HepG2 (cell line): ENCODE measurements at regions not wholly inside any gene's neighbourhood (a gene's known extent, or its start where the extent isn't known, plus 50 kb on each side); places are given as distances from the start of the nearest gene placed in this dataset.

Source experiments
- ATAC-seq: fragments of 200-7000 bp; cut with Tn5 transposase; 3 replicates; pipeline ENCODE4 v1.9.1; 2020; ENCODE audit warnings: mild to moderate bottlenecking, moderate library complexity
- BruUV-seq: library from RNA; stranded (reverse); fragments of 400-500 nt; replicated peaks from 2 replicates; lab custom pipeline; 2021; lab: Mats Ljungman, UMichigan
- CTCF ChIA-PET: fragments of 300-600 bp; formaldehyde crosslinking; extraction: SDS; loops from one replicate; lab custom pipeline; 2021; ENCODE audit warnings: low total read pairs, inconsistent platforms, low intra/inter-chr PET ratio; lab: Yijun Ruan, JAX
- POLR2A ChIA-PET: fragments of 350-600 bp; sonication (Branson Sonifier 250); formaldehyde crosslinking; loops from one replicate; lab custom pipeline; 2020; ENCODE audit warnings: antibody characterized with exemption, inconsistent platforms; lab: Yijun Ruan, JAX
- DNase-seq: peaks from one replicate; pipeline ENCODE4 v3.0.0-alpha.2; 2015; ENCODE audit warnings: low spot score
- FAIRE-seq: peaks from 3 replicates; lab custom pipeline; 2011; peaks lifted over from hg19 to GRCh38; lab: Jason Lieb, UNC
- H2AFZ ChIP-seq: one replicate; pipeline ENCODE4 v1.6.1; 2011; ENCODE audit warnings: low read length, inconsistent platforms
- H3K27ac ChIP-seq: fragments of 300-600 bp; 3 replicates; pipeline ENCODE4 v1.8.0; 2011; ENCODE audit warnings: mixed run types, mild to moderate bottlenecking, mixed read lengths, low read length, inconsistent platforms; ENCODE audit not compliant: insufficient read depth; ENCODE audit errors: extremely low read length
- H3K27me3 ChIP-seq, 2 experiments: fragments of 200-600 bp in 1 of 2; 2 replicates in 1 of 2; 3 replicates in 1 of 2; pipeline versions ENCODE4 v1.6.0 to v1.8.0; 2011; ENCODE audit warnings: low read length in 2 of 2, mild to moderate bottlenecking in 2 of 2, moderate library complexity in 2 of 2, inconsistent platforms in 1 of 2; ENCODE audit not compliant: insufficient read depth in 2 of 2, control insufficient read depth in 1 of 2
- H3K36me3 ChIP-seq, 2 experiments: fragments of 200-600 bp in 1 of 2; replicated peaks in 1 of 2; 2 replicates in 1 of 2; 3 replicates in 1 of 2; pipeline versions ENCODE4 v1.5.1 to v1.8.0; 2011; ENCODE audit warnings: low read length in 2 of 2, inconsistent platforms in 1 of 2; ENCODE audit not compliant: insufficient read depth in 2 of 2, control insufficient read depth in 1 of 2
- H3K4me1 ChIP-seq: 2 replicates; pipeline ENCODE4 v1.5.1; 2012; ENCODE audit warnings: low read length, inconsistent platforms; ENCODE audit not compliant: insufficient read depth
- H3K4me2 ChIP-seq: 2 replicates; pipeline ENCODE4 v1.6.0; 2011; ENCODE audit warnings: low read depth, low read length, inconsistent platforms
- H3K4me3 ChIP-seq, 3 experiments: fragments of 200-600 bp in 1 of 3; sonication (generic), shearing (Covaris generic) in 1 of 3; replicated peaks in 1 of 3; 2 replicates each; pipeline ENCODE4 v1.5.1; 2011 to 2016; ENCODE audit warnings: low read length in 3 of 3, inconsistent platforms in 2 of 3, low read depth in 2 of 3, mild to moderate bottlenecking in 2 of 3, control low read depth in 1 of 3, mixed read lengths in 1 of 3; ENCODE audit not compliant: insufficient read depth in 1 of 3
- H3K79me2 ChIP-seq: one replicate; pipeline ENCODE4 v1.6.1; 2011; ENCODE audit warnings: low read length, inconsistent platforms; ENCODE audit not compliant: insufficient read depth
- H3K9ac ChIP-seq: 2 replicates; pipeline ENCODE4 v1.6.0; 2011; ENCODE audit warnings: mild to moderate bottlenecking, low read depth, low read length, inconsistent platforms; ENCODE audit not compliant: insufficient read depth
- H3K9me3 ChIP-seq: 2 replicates; pipeline ENCODE4 v1.5.1; 2012; ENCODE audit warnings: mild to moderate bottlenecking, low read length
- H4K20me1 ChIP-seq: 2 replicates; pipeline ENCODE4 v1.6.0; 2011; ENCODE audit warnings: inconsistent platforms, mild to moderate bottlenecking, low read length, moderate library complexity; ENCODE audit not compliant: insufficient read depth
- ELF1 ChIP-seq: sonication (generic); formaldehyde crosslinking; IDR thresholded peaks from 2 replicates; pipeline ENCODE4 v1.4.0; 2020; ENCODE audit warnings: missing genetic modification reagents
- ETV5 ChIP-seq: IDR thresholded peaks from 2 replicates; pipeline ENCODE4 v1.6.1; 2018; ENCODE audit warnings: missing biosample characterization, missing genetic modification reagents, inconsistent platforms, borderline replicate concordance
- FOXO1 ChIP-seq: sonication (generic); formaldehyde crosslinking; IDR thresholded peaks from 2 replicates; pipeline ENCODE4 v1.4.0; 2020; ENCODE audit warnings: missing genetic modification reagents
- NCOA2 ChIP-seq: sonication (generic); formaldehyde crosslinking; IDR thresholded peaks from 2 replicates; pipeline ENCODE4 v1.8.0; 2022; ENCODE audit warnings: inconsistent platforms
- PAWR ChIP-seq: sonication (generic); formaldehyde crosslinking; IDR thresholded peaks from 2 replicates; pipeline ENCODE4 v1.4.0; 2020; ENCODE audit warnings: missing genetic modification reagents, mild to moderate bottlenecking, borderline replicate concordance
- PHF20 ChIP-seq: sonication (generic); formaldehyde crosslinking; IDR thresholded peaks from 2 replicates; pipeline ENCODE4 v1.5.0; 2020; ENCODE audit warnings: mild to moderate bottlenecking, missing genetic modification reagents
- ZNF12 ChIP-seq: sonication (generic); formaldehyde crosslinking; IDR thresholded peaks from 2 replicates; pipeline ENCODE4 v1.5.0; 2020; ENCODE audit warnings: missing genetic modification reagents
- ZNF138 ChIP-seq: sonication (generic); formaldehyde crosslinking; IDR thresholded peaks from 2 replicates; pipeline ENCODE4 v1.5.0; 2020; ENCODE audit warnings: mild to moderate bottlenecking, low read depth, missing genetic modification reagents
- ZNF761 ChIP-seq: sonication (generic); formaldehyde crosslinking; conservative IDR thresholded peaks from 2 replicates; pipeline ENCODE4 v1.4.0; 2020; ENCODE audit warnings: mild to moderate bottlenecking, missing genetic modification reagents
- ZNF790 ChIP-seq: sonication (generic); formaldehyde crosslinking; IDR thresholded peaks from 2 replicates; pipeline ENCODE4 v1.8.0; 2022; ENCODE audit warnings: missing genetic modification reagents, mild to moderate bottlenecking, borderline replicate concordance
- ZNF883 ChIP-seq: sonication (generic); formaldehyde crosslinking; IDR thresholded peaks from 2 replicates; pipeline ENCODE4 v1.5.1; 2020; ENCODE audit warnings: mild to moderate bottlenecking, missing genetic modification reagents; ENCODE audit errors: not compliant biosample characterization
- WGBS: methylation state at CpG from one replicate; pipeline ENCODE4 v1.1.6; 2017; ENCODE audit warnings: low lambda C conversion rate; 5-methylcytosine and 5-hydroxymethylcytosine counted together
- in situ Hi-C: cut with HindIII; loops from 2 replicates; pipeline ENCODE4 v1.10.0; 2017; ENCODE audit warnings: low pct_unique_long_range_greater_than_20kb; ENCODE audit not compliant: extremely low pct_ligation_motif_present
- intact Hi-C: fragments of 100-400 bp; cut with micrococcal nuclease; formaldehyde crosslinking; loops from one replicate; pipeline ENCODE4 v1.10.0; 2022; ENCODE audit not compliant: unreplicated experiment
- TF ChIP-seq, protein P1 (sequence below): sonication (generic); formaldehyde crosslinking; IDR thresholded peaks from 2 replicates; pipeline ENCODE4 v1.4.0; 2020; ENCODE audit warnings: missing genetic modification reagents

DNA sequence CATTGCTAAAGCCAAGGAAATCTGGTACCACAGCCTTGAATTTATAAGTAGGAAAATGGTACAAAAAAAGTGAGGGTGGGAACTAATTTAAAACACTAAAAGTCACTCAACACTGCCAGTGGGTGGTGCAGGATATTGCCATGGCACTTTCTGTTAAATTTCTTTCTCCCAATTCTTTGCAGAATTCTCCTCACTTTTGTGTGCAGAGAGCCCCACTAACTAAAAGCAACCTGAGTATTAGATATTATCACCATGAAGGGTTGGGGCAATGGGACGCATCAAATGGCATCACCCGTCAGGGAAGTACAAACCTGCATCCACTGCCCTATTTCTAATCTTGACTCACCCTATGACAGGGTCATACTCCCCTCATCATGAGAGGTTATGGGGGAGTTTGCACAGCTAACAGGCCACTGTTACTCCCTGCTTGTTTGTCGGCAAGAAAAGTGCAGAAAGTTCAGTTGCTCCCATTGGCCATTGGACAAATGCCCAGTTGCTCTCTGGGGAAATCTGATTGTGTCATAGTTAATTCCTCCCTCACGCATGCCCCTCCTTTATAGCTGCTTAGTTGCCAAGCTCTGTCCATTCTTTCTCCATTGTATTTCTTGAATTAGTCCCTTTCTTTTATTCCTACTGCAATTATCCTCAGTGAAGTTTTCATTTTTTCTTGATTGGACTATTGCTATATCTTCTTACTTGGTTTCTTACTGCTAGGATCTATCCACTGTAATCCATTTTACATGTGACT, 93.8 kb upstream of the BLID start (continued):
- no peak for TF ChIP-seq FOXO1 (CRISPR knock-in tag)
- TF ChIP-seq ZNF790 (CRISPR knock-in tag), result no peak
- no peak for TF ChIP-seq ETV5 (CRISPR knock-in tag)
- TF ChIP-seq, protein P1, sequence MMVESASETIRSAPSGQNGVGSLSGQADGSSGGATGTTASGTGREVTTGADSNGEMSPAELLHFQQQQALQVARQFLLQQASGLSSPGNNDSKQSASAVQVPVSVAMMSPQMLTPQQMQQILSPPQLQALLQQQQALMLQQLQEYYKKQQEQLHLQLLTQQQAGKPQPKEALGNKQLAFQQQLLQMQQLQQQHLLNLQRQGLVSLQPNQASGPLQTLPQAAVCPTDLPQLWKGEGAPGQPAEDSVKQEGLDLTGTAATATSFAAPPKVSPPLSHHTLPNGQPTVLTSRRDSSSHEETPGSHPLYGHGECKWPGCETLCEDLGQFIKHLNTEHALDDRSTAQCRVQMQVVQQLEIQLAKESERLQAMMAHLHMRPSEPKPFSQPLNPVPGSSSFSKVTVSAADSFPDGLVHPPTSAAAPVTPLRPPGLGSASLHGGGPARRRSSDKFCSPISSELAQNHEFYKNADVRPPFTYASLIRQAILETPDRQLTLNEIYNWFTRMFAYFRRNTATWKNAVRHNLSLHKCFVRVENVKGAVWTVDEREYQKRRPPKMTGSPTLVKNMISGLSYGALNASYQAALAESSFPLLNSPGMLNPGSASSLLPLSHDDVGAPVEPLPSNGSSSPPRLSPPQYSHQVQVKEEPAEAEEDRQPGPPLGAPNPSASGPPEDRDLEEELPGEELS (CRISPR knock-in tag), result no peak
- TF ChIP-seq ZNF883 (CRISPR knock-in tag), result no peak
- no peak for TF ChIP-seq ZNF761
- TF ChIP-seq PHF20, result no peak
- no peak for TF ChIP-seq ZNF138 (CRISPR knock-in tag)

DNA sequence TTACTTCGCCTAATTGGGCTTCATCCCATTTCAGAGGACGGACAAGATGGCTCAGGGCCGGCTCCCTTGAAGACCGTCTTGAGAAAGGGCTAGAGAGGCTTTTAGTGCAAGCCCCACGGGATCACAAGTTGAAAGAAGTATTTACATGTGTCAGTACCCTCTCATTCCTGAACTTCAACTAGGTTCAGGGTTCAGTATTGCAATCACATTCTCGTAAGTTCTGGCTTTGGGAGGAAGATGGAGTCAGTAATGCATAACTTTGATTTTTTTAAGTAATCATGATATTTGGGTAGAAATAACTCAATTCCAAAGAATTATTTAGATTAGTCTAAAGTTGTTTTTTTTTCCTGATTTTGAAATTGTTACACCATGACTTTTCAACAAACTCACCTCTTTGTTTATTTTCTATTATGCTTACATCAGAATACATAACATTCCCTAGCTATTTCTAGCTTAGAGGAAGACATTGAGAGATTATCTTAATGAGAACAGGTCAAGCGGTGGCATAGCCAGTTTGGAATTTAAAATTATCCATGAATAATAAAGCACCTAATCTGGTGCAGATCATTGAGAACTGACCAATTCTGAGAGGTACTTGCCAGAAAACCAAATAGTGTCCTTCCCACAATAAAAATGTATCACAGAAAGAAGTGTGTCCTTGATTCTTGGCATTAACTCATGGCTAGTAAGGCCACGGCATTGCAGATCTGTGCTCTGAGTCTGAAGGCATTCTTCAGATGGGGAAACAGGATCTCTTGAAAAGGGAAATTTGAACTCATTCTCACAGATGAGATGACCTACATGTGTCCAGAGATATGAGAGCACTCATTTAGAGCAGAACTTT, 92.1 kb upstream of the BLID start:
- Histone ChIP-seq H4K20me1 (no peaks in the 10 kb centered on the region), H3K27me3 (peaks cover 1 to 8% of the 10 kb centered on the region in 2 experiments; a peak in 1 of 5 replicates), H3K4me3 (no peak overlapping the region), H3K4me2 (peak overlapping the region; percentile 21), H3K9ac (no peak overlapping the region), H3K27ac (no peak overlapping the region), H3K4me1 (peaks cover 21% of the 10 kb centered on the region), H2AFZ (no peak overlapping the region), H3K36me3 (no peaks in the 10 kb centered on the region), H3K79me2 (no peaks in the 10 kb centered on the region), H3K9me3 (no peaks in the 10 kb centered on the region)
- ATAC-seq, result no peak
- BruUV-seq, result no TSS peak
- no peak for DNase-seq
- FAIRE-seq, result no peak
- intact Hi-C loops (no loop called here), in situ Hi-C loops (loop anchor here (5.0 kb wide), 1 partner anchor 556 kb away; no protein-coding TSS in a partner anchor)
- POLR2A ChIA-PET, result no interaction called here
- 21% methylated on average over 8 of the region's 8 CpGs for WGBS
- CTCF ChIA-PET, result no interaction called here
- TF ChIP-seq NCOA2 (CRISPR knock-in tag), result no peak
- TF ChIP-seq ELF1 (CRISPR knock-in tag), result no peak
- no peak for TF ChIP-seq PAWR (CRISPR knock-in tag)
- TF ChIP-seq ZNF12, result no peak
